ENCODE measurements at regions not wholly inside any gene's neighbourhood (a gene's known extent, or its start where the extent isn't known, plus 50 kb on each side); places are given as distances from the start of the nearest gene placed in this dataset.

GRCh38 chr13:69425235-69425634 lies 682.4 kb upstream of the ATXN8OS start:
- TF ChIP-seq KLF10 (tag by site-specific recombination; IDR thresholded peaks at IDR 0.05) = no peak
- no peak for TF ChIP-seq KLF1 (tag by site-specific recombination; IDR thresholded peaks at IDR 0.05)
- TF ChIP-seq ZNF114 (tag by site-specific recombination; IDR thresholded peaks at IDR 0.05) = no peak
- TF ChIP-seq ZNF449 (tag by site-specific recombination; IDR thresholded peaks at IDR 0.05) = no peak
- TF ChIP-seq CTCF (tag by site-specific recombination; IDR thresholded peaks at IDR 0.05) = no peak
- no peak for TF ChIP-seq ZNF24 (tag by site-specific recombination; IDR thresholded peaks at IDR 0.05)
- TF ChIP-seq YY1 (tag by site-specific recombination; IDR thresholded peaks at IDR 0.05) = no peak
- no peak for TF ChIP-seq TCF7L2 (IDR thresholded peaks at IDR 0.05; ENCODE audit: borderline replicate concordance, low read depth, low read length)
- TF ChIP-seq HOXD13 (CRISPR knock-in tag; IDR thresholded peaks at IDR 0.05; ENCODE audit: borderline replicate concordance) = no peak
- no peak for TF ChIP-seq ZNF274 (IDR thresholded peaks at IDR 0.05; ENCODE audit: low read length)
- no peak for TF ChIP-seq ZNF274 (tag by site-specific recombination; IDR thresholded peaks at IDR 0.05; ENCODE audit: borderline replicate concordance)
- TF ChIP-seq ZNF670 (tag by site-specific recombination; IDR thresholded peaks at IDR 0.05; ENCODE audit: low read depth) = no peak
- TF ChIP-seq BCL6B (tag by site-specific recombination; IDR thresholded peaks at IDR 0.05) = no peak
- TF ChIP-seq, protein P1, sequence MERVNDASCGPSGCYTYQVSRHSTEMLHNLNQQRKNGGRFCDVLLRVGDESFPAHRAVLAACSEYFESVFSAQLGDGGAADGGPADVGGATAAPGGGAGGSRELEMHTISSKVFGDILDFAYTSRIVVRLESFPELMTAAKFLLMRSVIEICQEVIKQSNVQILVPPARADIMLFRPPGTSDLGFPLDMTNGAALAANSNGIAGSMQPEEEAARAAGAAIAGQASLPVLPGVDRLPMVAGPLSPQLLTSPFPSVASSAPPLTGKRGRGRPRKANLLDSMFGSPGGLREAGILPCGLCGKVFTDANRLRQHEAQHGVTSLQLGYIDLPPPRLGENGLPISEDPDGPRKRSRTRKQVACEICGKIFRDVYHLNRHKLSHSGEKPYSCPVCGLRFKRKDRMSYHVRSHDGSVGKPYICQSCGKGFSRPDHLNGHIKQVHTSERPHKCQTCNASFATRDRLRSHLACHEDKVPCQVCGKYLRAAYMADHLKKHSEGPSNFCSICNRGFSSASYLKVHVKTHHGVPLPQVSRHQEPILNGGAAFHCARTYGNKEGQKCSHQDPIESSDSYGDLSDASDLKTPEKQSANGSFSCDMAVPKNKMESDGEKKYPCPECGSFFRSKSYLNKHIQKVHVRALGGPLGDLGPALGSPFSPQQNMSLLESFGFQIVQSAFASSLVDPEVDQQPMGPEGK (tag by site-specific recombination; IDR thresholded peaks at IDR 0.05) = no peak
